GM23338 (cell line): ENCODE measurements at regions not wholly inside any gene's neighbourhood (a gene's known extent, or its start where the extent isn't known, plus 50 kb on each side); places are given as distances from the start of the nearest gene placed in this dataset.

Experiments
- ATAC-seq: fragments of 200-7000 bp; cut with Tn5 transposase; 3 replicates; pipeline ENCODE4 v1.9.1; 2020
- DNase-seq: peaks from one replicate; pipeline ENCODE4 v3.0.0-alpha.2; 2015; ENCODE audit warnings: low spot score
- H2AFZ ChIP-seq: fragments of 200-600 bp; sonication (generic); 2 replicates; pipeline ENCODE4 v1.8.0; 2016; ENCODE audit warnings: antibody characterized with exemption, mild to moderate bottlenecking, moderate library complexity
- H3F3A ChIP-seq: fragments of 200-600 bp; sonication (generic); replicated peaks from 2 replicates; pipeline ENCODE4 v1.8.0; 2017; ENCODE audit warnings: antibody characterized with exemption, mixed run types, low read depth
- H3K27ac ChIP-seq: fragments of 200-600 bp; sonication (generic); 2 replicates; pipeline ENCODE4 v1.6.1; 2016; ENCODE audit warnings: low read depth
- H3K27me3 ChIP-seq: fragments of 200-600 bp; sonication (generic); 2 replicates; pipeline ENCODE4 v1.8.0; 2016; ENCODE audit warnings: mild to moderate bottlenecking, mixed run types, moderate library complexity; ENCODE audit not compliant: insufficient read depth
- H3K36me3 ChIP-seq: fragments of 200-600 bp; sonication (generic); 2 replicates; pipeline ENCODE4 v1.8.0; 2016; ENCODE audit warnings: mild to moderate bottlenecking; ENCODE audit not compliant: insufficient read depth
- H3K4me1 ChIP-seq: fragments of 200-600 bp; sonication (generic); 2 replicates; pipeline ENCODE4 v1.8.0; 2016; ENCODE audit warnings: mild to moderate bottlenecking, moderate library complexity; ENCODE audit not compliant: insufficient read depth
- H3K4me2 ChIP-seq: fragments of 200-600 bp; sonication (generic); 2 replicates; pipeline ENCODE4 v1.7.1; 2017; ENCODE audit warnings: mixed run types
- H3K4me3 ChIP-seq: fragments of 200-600 bp; sonication (generic); 2 replicates; pipeline ENCODE4 v1.6.1; 2016; ENCODE audit warnings: mixed run types
- H3K79me2 ChIP-seq: fragments of 200-600 bp; sonication (generic); replicated peaks from 2 replicates; pipeline ENCODE4 v1.8.0; 2017; ENCODE audit warnings: mild to moderate bottlenecking; ENCODE audit not compliant: insufficient read depth
- H3K9me2 ChIP-seq: fragments of 200-600 bp; sonication (generic); 2 replicates; pipeline ENCODE4 v1.8.0; 2017; ENCODE audit not compliant: insufficient read depth
- H4K20me1 ChIP-seq: fragments of 200-600 bp; sonication (generic); replicated peaks from 2 replicates; pipeline ENCODE4 v1.8.0; 2017; ENCODE audit warnings: mild to moderate bottlenecking; ENCODE audit not compliant: insufficient read depth
- H3K27ac Mint-ChIP-seq: 2 replicates; pipeline ENCODE4 v1.8.0; 2020; ENCODE audit warnings: inconsistent platforms, mild to moderate bottlenecking, moderate library complexity, mixed read lengths
- H3K27me3 Mint-ChIP-seq: 3 replicates; pipeline ENCODE4 v1.8.0; 2022; ENCODE audit warnings: low read depth, mild to moderate bottlenecking, moderate library complexity, mixed read lengths, inconsistent platforms; ENCODE audit not compliant: insufficient read depth, poor library complexity
- H3K36me3 Mint-ChIP-seq: 3 replicates; pipeline ENCODE4 v1.8.0; 2021; ENCODE audit warnings: low read depth, mild to moderate bottlenecking, inconsistent platforms, moderate library complexity, mixed read lengths
- H3K4me1 Mint-ChIP-seq: 3 replicates; pipeline ENCODE4 v1.8.0; 2020; ENCODE audit warnings: mild to moderate bottlenecking, inconsistent platforms, mixed read lengths
- H3K4me3 Mint-ChIP-seq: 3 replicates; pipeline ENCODE4 v1.8.0; 2021; ENCODE audit warnings: moderate library complexity, mild to moderate bottlenecking, inconsistent platforms, mixed read lengths
- H3K9me3 Mint-ChIP-seq: 3 replicates; pipeline ENCODE4 v1.8.0; 2020; ENCODE audit warnings: moderate library complexity, mild to moderate bottlenecking, inconsistent platforms, mixed read lengths
- CREB1 ChIP-seq: fragments of 250-450 bp; sonication (Bioruptor Pico); IDR thresholded peaks from 2 replicates; pipeline ENCODE4 v1.5.0; 2020; ENCODE audit warnings: low read depth, mild to moderate bottlenecking, moderate library complexity
- EZH2 ChIP-seq: fragments of 200-600 bp; sonication (generic); IDR thresholded peaks from one replicate; pipeline ENCODE4 v1.8.0; 2017; ENCODE audit warnings: antibody characterized with exemption, mild to moderate bottlenecking, low read depth; ENCODE audit not compliant: unreplicated experiment
- EZH2phosphoT487 ChIP-seq: fragments of 200-600 bp; sonication (generic); IDR thresholded peaks from one replicate; pipeline ENCODE4 v1.8.1; 2018; ENCODE audit warnings: antibody characterized with exemption; ENCODE audit not compliant: unreplicated experiment
- NANOG ChIP-seq: IDR thresholded peaks from 2 replicates; pipeline ENCODE4 v1.6.1; 2016; ENCODE audit warnings: antibody characterized with exemption, borderline replicate concordance
- POLR2AphosphoS5 ChIP-seq: IDR thresholded peaks from 2 replicates; pipeline ENCODE4 v1.6.1; 2016; ENCODE audit warnings: antibody characterized with exemption, low read depth
- STAT1 ChIP-seq: IDR thresholded peaks from one replicate; pipeline ENCODE4 v1.6.1; 2016; ENCODE audit warnings: antibody characterized with exemption; ENCODE audit not compliant: unreplicated experiment
- ZNF114 ChIP-seq: fragments of 250-450 bp; sonication (Bioruptor Pico); IDR thresholded peaks from 2 replicates; pipeline ENCODE4 v1.5.0; 2020; ENCODE audit warnings: mild to moderate bottlenecking, moderate library complexity
- ZNF331 ChIP-seq: fragments of 250-450 bp; sonication (Bioruptor Pico); IDR thresholded peaks from 2 replicates; pipeline ENCODE4 v1.5.0; 2020; ENCODE audit warnings: low read depth, mild to moderate bottlenecking, moderate library complexity
- TF ChIP-seq, protein P1 (sequence below): IDR thresholded peaks from one replicate; pipeline ENCODE4 v1.6.1; 2018; ENCODE audit warnings: antibody characterized with exemption; ENCODE audit not compliant: unreplicated experiment
- TF ChIP-seq, protein P2 (sequence below), 2 experiments: fragments of 200-600 bp in 1 of 2; sonication (generic) in 1 of 2; conservative IDR thresholded peaks; 2 replicates each; pipeline versions ENCODE4 v1.5.1 to v1.6.1; 2016 to 2017; ENCODE audit warnings: antibody characterized with exemption in 2 of 2, low read depth in 2 of 2, mild to moderate bottlenecking in 2 of 2, moderate library complexity in 1 of 2
- TF ChIP-seq, protein P3 (sequence below): IDR thresholded peaks from 2 replicates; pipeline ENCODE4 v1.6.1; 2016; ENCODE audit warnings: antibody characterized with exemption

DNA sequence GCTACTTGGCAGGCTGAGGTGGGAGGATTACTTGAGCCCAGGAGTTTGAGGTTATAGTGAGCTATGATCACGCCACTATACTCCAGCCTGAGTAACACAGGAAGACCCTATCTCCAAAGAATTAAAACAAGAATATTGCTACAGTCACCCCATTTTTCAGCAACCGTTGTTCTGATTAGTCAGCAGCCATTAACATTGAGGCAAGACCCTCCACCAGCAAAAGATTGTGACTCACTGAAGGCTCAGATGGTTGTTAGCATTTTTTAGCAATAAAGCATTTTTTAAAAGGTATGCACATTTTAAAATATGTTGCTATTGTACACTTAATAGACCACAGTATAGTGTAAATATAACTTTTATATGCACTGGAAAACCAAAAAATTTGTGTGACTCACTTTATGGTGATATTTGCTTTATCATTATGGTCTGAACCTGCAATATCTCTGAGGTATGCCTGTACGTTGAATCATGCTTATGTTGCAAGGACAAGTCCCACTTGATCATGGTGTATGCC, 492.6 kb downstream of the SQOR start (continued):
- TF ChIP-seq, protein P1, sequence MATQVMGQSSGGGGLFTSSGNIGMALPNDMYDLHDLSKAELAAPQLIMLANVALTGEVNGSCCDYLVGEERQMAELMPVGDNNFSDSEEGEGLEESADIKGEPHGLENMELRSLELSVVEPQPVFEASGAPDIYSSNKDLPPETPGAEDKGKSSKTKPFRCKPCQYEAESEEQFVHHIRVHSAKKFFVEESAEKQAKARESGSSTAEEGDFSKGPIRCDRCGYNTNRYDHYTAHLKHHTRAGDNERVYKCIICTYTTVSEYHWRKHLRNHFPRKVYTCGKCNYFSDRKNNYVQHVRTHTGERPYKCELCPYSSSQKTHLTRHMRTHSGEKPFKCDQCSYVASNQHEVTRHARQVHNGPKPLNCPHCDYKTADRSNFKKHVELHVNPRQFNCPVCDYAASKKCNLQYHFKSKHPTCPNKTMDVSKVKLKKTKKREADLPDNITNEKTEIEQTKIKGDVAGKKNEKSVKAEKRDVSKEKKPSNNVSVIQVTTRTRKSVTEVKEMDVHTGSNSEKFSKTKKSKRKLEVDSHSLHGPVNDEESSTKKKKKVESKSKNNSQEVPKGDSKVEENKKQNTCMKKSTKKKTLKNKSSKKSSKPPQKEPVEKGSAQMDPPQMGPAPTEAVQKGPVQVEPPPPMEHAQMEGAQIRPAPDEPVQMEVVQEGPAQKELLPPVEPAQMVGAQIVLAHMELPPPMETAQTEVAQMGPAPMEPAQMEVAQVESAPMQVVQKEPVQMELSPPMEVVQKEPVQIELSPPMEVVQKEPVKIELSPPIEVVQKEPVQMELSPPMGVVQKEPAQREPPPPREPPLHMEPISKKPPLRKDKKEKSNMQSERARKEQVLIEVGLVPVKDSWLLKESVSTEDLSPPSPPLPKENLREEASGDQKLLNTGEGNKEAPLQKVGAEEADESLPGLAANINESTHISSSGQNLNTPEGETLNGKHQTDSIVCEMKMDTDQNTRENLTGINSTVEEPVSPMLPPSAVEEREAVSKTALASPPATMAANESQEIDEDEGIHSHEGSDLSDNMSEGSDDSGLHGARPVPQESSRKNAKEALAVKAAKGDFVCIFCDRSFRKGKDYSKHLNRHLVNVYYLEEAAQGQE = no peak
- TF ChIP-seq CREB1 (CRISPR knock-in tag) (no peak), STAT1 (no peak), EZH2phosphoT487 (no peak), NANOG (no peak), EZH2 (no peak), POLR2AphosphoS5 (no peak), ZNF114 (CRISPR knock-in tag) (no peak), ZNF331 (CRISPR knock-in tag) (no peak)
- TF ChIP-seq, protein P2, sequence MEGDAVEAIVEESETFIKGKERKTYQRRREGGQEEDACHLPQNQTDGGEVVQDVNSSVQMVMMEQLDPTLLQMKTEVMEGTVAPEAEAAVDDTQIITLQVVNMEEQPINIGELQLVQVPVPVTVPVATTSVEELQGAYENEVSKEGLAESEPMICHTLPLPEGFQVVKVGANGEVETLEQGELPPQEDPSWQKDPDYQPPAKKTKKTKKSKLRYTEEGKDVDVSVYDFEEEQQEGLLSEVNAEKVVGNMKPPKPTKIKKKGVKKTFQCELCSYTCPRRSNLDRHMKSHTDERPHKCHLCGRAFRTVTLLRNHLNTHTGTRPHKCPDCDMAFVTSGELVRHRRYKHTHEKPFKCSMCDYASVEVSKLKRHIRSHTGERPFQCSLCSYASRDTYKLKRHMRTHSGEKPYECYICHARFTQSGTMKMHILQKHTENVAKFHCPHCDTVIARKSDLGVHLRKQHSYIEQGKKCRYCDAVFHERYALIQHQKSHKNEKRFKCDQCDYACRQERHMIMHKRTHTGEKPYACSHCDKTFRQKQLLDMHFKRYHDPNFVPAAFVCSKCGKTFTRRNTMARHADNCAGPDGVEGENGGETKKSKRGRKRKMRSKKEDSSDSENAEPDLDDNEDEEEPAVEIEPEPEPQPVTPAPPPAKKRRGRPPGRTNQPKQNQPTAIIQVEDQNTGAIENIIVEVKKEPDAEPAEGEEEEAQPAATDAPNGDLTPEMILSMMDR (conservative IDR thresholded peaks at IDR 0.05; ENCODE audit: low read depth in 2 of 2) = no peak
- TF ChIP-seq, protein P3, sequence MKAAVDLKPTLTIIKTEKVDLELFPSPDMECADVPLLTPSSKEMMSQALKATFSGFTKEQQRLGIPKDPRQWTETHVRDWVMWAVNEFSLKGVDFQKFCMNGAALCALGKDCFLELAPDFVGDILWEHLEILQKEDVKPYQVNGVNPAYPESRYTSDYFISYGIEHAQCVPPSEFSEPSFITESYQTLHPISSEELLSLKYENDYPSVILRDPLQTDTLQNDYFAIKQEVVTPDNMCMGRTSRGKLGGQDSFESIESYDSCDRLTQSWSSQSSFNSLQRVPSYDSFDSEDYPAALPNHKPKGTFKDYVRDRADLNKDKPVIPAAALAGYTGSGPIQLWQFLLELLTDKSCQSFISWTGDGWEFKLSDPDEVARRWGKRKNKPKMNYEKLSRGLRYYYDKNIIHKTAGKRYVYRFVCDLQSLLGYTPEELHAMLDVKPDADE = no peak

DNA sequence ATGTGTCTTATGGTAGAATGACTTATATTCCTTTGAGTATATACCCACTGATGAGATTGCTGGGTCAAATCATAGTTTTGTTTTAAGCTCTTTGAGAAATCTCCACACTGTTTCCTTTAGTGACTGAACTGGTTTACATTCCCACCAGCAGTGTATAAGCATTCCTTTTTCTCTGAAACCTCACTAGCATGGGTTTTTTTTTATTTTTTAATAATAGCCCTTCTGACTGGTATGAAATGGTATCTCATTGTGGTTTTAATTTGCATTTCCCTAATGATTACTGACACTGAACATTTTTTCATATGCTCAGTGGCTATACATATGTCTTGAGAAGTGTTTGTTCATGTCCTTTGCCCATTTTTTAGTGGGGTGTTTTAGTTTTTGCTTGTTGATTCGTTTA, 494.3 kb downstream of the SQOR start:
- Histone ChIP-seq H4K20me1 (no peaks in the 10 kb centered on the region), H3K27me3 (no peaks in the 10 kb centered on the region), H3K4me1 (no peaks in the 10 kb centered on the region), H2AFZ (no peak overlapping the region), H3K4me3 (no peak overlapping the region), H3K27ac (no peak overlapping the region), H3K9me2 (no peaks in the 10 kb centered on the region), H3K36me3 (no peaks in the 10 kb centered on the region), H3K79me2 (no peaks in the 10 kb centered on the region), H3F3A (no peaks in the 10 kb centered on the region), H3K4me2 (no peak overlapping the region)
- Mint-ChIP-seq H3K9me3 (peaks cover 94% of the 10 kb centered on the region), H3K36me3 (peaks cover 33% of the 10 kb centered on the region; the same call in 2 of the 3 replicates), H3K4me3 (no peak overlapping the region), H3K27me3 (peaks cover 2% of the 10 kb centered on the region), H3K4me1 (no peaks in the 10 kb centered on the region), H3K27ac (no peak overlapping the region)
- DNase-seq = no peak
- ATAC-seq = no peak
- TF ChIP-seq, protein P3 = no peak
- TF ChIP-seq, protein P1 = no peak
- TF ChIP-seq EZH2 (no peak), POLR2AphosphoS5 (no peak), STAT1 (no peak), CREB1 (CRISPR knock-in tag) (no peak), NANOG (no peak), ZNF114 (CRISPR knock-in tag) (no peak), ZNF331 (CRISPR knock-in tag) (no peak)
- TF ChIP-seq, protein P2 (conservative IDR thresholded peaks at IDR 0.05; ENCODE audit: low read depth in 2 of 2) = no peak
